HEK293 (cell line): ENCODE measurements at regions not wholly inside any gene's neighbourhood (a gene's known extent, or its start where the extent isn't known, plus 50 kb on each side); places are given as distances from the start of the nearest gene placed in this dataset.
A peak's percentile ranks its signal among the peaks of the same experiment; 100 is the strongest.

Experiments
- GLI4 ChIP-seq: fragments of 450-650 bp; formaldehyde crosslinking; IDR thresholded peaks from 2 replicates; pipeline ENCODE4 v1.5.1; 2016; ENCODE audit warnings: missing biosample characterization, missing genetic modification characterization
- HIC1 ChIP-seq: fragments of 450-650 bp; formaldehyde crosslinking; IDR thresholded peaks from 2 replicates; pipeline ENCODE4 v1.5.1; 2016; ENCODE audit warnings: missing biosample characterization, missing genetic modification characterization
- HOXC10 ChIP-seq: sonication (generic); formaldehyde crosslinking; IDR thresholded peaks from 2 replicates; pipeline ENCODE4 v1.8.1; 2023; ENCODE audit warnings: mild to moderate bottlenecking, missing genetic modification reagents
- OSR2 ChIP-seq: fragments of 450-650 bp; formaldehyde crosslinking; IDR thresholded peaks from 2 replicates; pipeline ENCODE4 v1.5.1; 2016; ENCODE audit warnings: missing biosample characterization, missing genetic modification characterization
- SP3 ChIP-seq: fragments of 450-650 bp; formaldehyde crosslinking; IDR thresholded peaks from 2 replicates; pipeline ENCODE4 v1.5.1; 2016; ENCODE audit warnings: missing biosample characterization, missing genetic modification characterization
- ZBTB8A ChIP-seq: fragments of 450-650 bp; formaldehyde crosslinking; IDR thresholded peaks from 2 replicates; pipeline ENCODE4 v1.5.1; 2016; ENCODE audit warnings: missing biosample characterization, missing genetic modification characterization
- ZIC2 ChIP-seq: fragments of 450-650 bp; formaldehyde crosslinking; IDR thresholded peaks from 2 replicates; pipeline ENCODE4 v1.5.1; 2016; ENCODE audit warnings: missing biosample characterization, missing genetic modification characterization
- ZNF112 ChIP-seq: fragments of 450-650 bp; formaldehyde crosslinking; IDR thresholded peaks from 2 replicates; pipeline ENCODE4 v1.5.0; 2017; ENCODE audit warnings: missing biosample characterization, missing genetic modification characterization
- ZNF121 ChIP-seq: fragments of 450-650 bp; formaldehyde crosslinking; IDR thresholded peaks from 2 replicates; pipeline ENCODE4 v1.5.1; 2016; ENCODE audit warnings: missing biosample characterization, missing genetic modification characterization
- ZNF132 ChIP-seq: fragments of 450-650 bp; formaldehyde crosslinking; IDR thresholded peaks from 2 replicates; pipeline ENCODE4 v1.5.1; 2017; ENCODE audit warnings: missing biosample characterization, missing genetic modification characterization, borderline replicate concordance
- ZNF138 ChIP-seq: fragments of 450-650 bp; formaldehyde crosslinking; IDR thresholded peaks from 2 replicates; pipeline ENCODE4 v1.5.1; 2016; ENCODE audit warnings: missing biosample characterization, missing genetic modification characterization, borderline replicate concordance
- ZNF148 ChIP-seq: fragments of 450-650 bp; formaldehyde crosslinking; IDR thresholded peaks from 2 replicates; pipeline ENCODE4 v1.5.0; 2017; ENCODE audit warnings: missing biosample characterization, missing genetic modification characterization, borderline replicate concordance
- ZNF202 ChIP-seq: fragments of 450-650 bp; formaldehyde crosslinking; IDR thresholded peaks from 2 replicates; pipeline ENCODE4 v1.5.1; 2016; ENCODE audit warnings: missing biosample characterization, missing genetic modification characterization, borderline replicate concordance
- ZNF239 ChIP-seq: fragments of 450-650 bp; formaldehyde crosslinking; IDR thresholded peaks from 2 replicates; pipeline ENCODE4 v1.5.1; 2016; ENCODE audit warnings: missing biosample characterization, missing genetic modification characterization
- ZNF26 ChIP-seq: fragments of 450-650 bp; formaldehyde crosslinking; IDR thresholded peaks from 2 replicates; pipeline ENCODE4 v1.5.1; 2016; ENCODE audit warnings: missing biosample characterization, missing genetic modification characterization
- ZNF324 ChIP-seq: fragments of 450-650 bp; formaldehyde crosslinking; IDR thresholded peaks from 2 replicates; pipeline ENCODE4 v1.5.1; 2016; ENCODE audit warnings: missing biosample characterization, missing genetic modification characterization
- ZNF391 ChIP-seq: fragments of 450-650 bp; formaldehyde crosslinking; IDR thresholded peaks from 2 replicates; pipeline ENCODE4 v1.5.1; 2016; ENCODE audit warnings: low read depth, missing biosample characterization, missing genetic modification characterization, borderline replicate concordance
- ZNF473 ChIP-seq: fragments of 450-650 bp; formaldehyde crosslinking; IDR thresholded peaks from 2 replicates; pipeline ENCODE4 v1.5.1; 2017; ENCODE audit warnings: missing biosample characterization, missing genetic modification characterization
- ZNF48 ChIP-seq: fragments of 450-650 bp; formaldehyde crosslinking; IDR thresholded peaks from 2 replicates; pipeline ENCODE4 v1.5.1; 2016; ENCODE audit warnings: missing biosample characterization, missing genetic modification characterization
- ZNF513 ChIP-seq: fragments of 450-650 bp; IDR thresholded peaks from 2 replicates; pipeline ENCODE4 v1.5.1; 2018; ENCODE audit warnings: missing biosample characterization, missing genetic modification characterization
- ZNF518A ChIP-seq: fragments of 450-650 bp; formaldehyde crosslinking; conservative IDR thresholded peaks from 2 replicates; pipeline ENCODE4 v1.5.1; 2016; ENCODE audit warnings: low read depth, missing biosample characterization, missing genetic modification characterization
- ZNF544 ChIP-seq: fragments of 450-650 bp; formaldehyde crosslinking; IDR thresholded peaks from 2 replicates; pipeline ENCODE4 v1.5.0; 2017; ENCODE audit warnings: missing biosample characterization, missing genetic modification characterization
- ZNF658 ChIP-seq: fragments of 450-650 bp; formaldehyde crosslinking; IDR thresholded peaks from 2 replicates; pipeline ENCODE4; 2016; ENCODE audit warnings: missing biosample characterization, missing genetic modification characterization
- ZNF692 ChIP-seq: fragments of 450-650 bp; formaldehyde crosslinking; IDR thresholded peaks from 2 replicates; pipeline ENCODE4 v1.5.1; 2016; ENCODE audit warnings: missing biosample characterization, missing genetic modification characterization
- ZNF785 ChIP-seq: fragments of 450-650 bp; formaldehyde crosslinking; IDR thresholded peaks from 2 replicates; pipeline ENCODE4 v1.5.1; 2016; ENCODE audit warnings: missing biosample characterization, missing genetic modification characterization

GRCh38 chr2:240232961-240233884, 92.8 kb upstream of the OTOS start (continued):
- TF ChIP-seq GLI4 (tag by site-specific recombination) (no peak), ZNF324 (tag by site-specific recombination) (no peak), ZNF692 (tag by site-specific recombination) (0 out of 2 replicates have a peak, but pooled peaks have one; percentile 22), ZNF513 (tag by site-specific recombination) (no peak), ZNF391 (tag by site-specific recombination) (no peak), HIC1 (tag by site-specific recombination) (peak; percentile 38; the same call in 1 of the 2 replicates), ZNF121 (no peak), ZNF112 (tag by site-specific recombination) (no peak), ZNF518A (tag by site-specific recombination) (no peak), SP3 (tag by site-specific recombination) (peak; percentile 78), ZNF48 (tag by site-specific recombination) (no peak), ZNF239 (tag by site-specific recombination) (no peak), OSR2 (no peak), ZNF473 (tag by site-specific recombination) (no peak), ZNF26 (tag by site-specific recombination) (no peak), ZNF132 (tag by site-specific recombination) (no peak), ZNF138 (tag by site-specific recombination) (no peak), ZNF544 (tag by site-specific recombination) (no peak), ZNF785 (tag by site-specific recombination) (no peak), ZBTB8A (tag by site-specific recombination) (peak; percentile 89), ZNF658 (no peak), ZNF148 (tag by site-specific recombination) (no peak), ZIC2 (tag by site-specific recombination) (no peak), HOXC10 (CRISPR knock-in tag) (no peak), ZNF202 (no peak)
